WTC11 (cell line): ENCODE measurements at regions not wholly inside any gene's neighbourhood (a gene's known extent, or its start where the extent isn't known, plus 50 kb on each side); places are given as distances from the start of the nearest gene placed in this dataset. TPM values are rescaled to one million over a fixed set of nuclear protein-coding genes. Genes with fewer than 3 reads are reported as not detected.
"Not testable (repeated sequence)": the region's sequence is repeated elsewhere in the genome, so short reads cannot be mapped to it uniquely, and the experiment has no call there.

Source experiments
- ATAC-seq: fragments of 200-7000 bp; cut with Tn5 transposase; 2 replicates; pipeline ENCODE4 v1.10.0; 2021; ENCODE audit warnings: mild to moderate bottlenecking, moderate library complexity
- CTCF ChIA-PET: fragments of 300-600 bp; sonication (Branson Sonifier 250); formaldehyde crosslinking; loops from one replicate; lab custom pipeline; 2021; ENCODE audit warnings: antibody characterized with exemption; lab: Charles Lee
- POLR2A ChIA-PET: fragments of 350-600 bp; sonication (Branson Sonifier 250); formaldehyde crosslinking; loops from one replicate; lab custom pipeline; 2021; ENCODE audit warnings: antibody characterized with exemption; lab: Charles Lee
- DNase-seq: peaks from one replicate; pipeline ENCODE4 v3.0.0; 2021; ENCODE audit warnings: low spot score
- H3K27ac Mint-ChIP-seq: 2 replicates; pipeline ENCODE4 v1.8.0; 2021; ENCODE audit warnings: mixed read lengths
- H3K27me3 Mint-ChIP-seq: 2 replicates; pipeline ENCODE4 v1.8.0; 2021; ENCODE audit warnings: low read depth, mild to moderate bottlenecking, moderate library complexity, mixed read lengths
- H3K36me3 Mint-ChIP-seq: 2 replicates; pipeline ENCODE4 v1.8.0; 2021; ENCODE audit warnings: mixed read lengths
- H3K4me1 Mint-ChIP-seq: 2 replicates; pipeline ENCODE4 v1.8.0; 2022; ENCODE audit warnings: mixed read lengths
- H3K4me3 Mint-ChIP-seq: 2 replicates; pipeline ENCODE4 v1.8.0; 2021; ENCODE audit warnings: mild to moderate bottlenecking, moderate library complexity, mixed read lengths
- H3K9me3 Mint-ChIP-seq: 2 replicates; pipeline ENCODE4 v1.8.0; 2021; ENCODE audit warnings: mixed read lengths
- TCF7 ChIP-seq: sonication (generic); formaldehyde crosslinking; IDR thresholded peaks from 2 replicates; pipeline ENCODE4 v1.8.0; 2022; ENCODE audit warnings: mild to moderate bottlenecking, low read depth, missing genetic modification reagents, moderate library complexity
- ZNF232 ChIP-seq: sonication (generic); formaldehyde crosslinking; IDR thresholded peaks from 2 replicates; pipeline ENCODE4 v1.8.0; 2022; ENCODE audit warnings: mild to moderate bottlenecking, missing genetic modification reagents
- microRNA-seq: library from miRNA; unstranded; fragments of <30 nt; microRNA quantifications from one replicate; pipeline ENCODE4 v1.2.0, GENCODE V29; 2022; ENCODE audit warnings: borderline number of aligned reads
- TF ChIP-seq, protein P1 (sequence below): sonication (generic); formaldehyde crosslinking; IDR thresholded peaks from 2 replicates; pipeline ENCODE4 v1.8.0; 2022; ENCODE audit warnings: mild to moderate bottlenecking, missing genetic modification reagents

DNA sequence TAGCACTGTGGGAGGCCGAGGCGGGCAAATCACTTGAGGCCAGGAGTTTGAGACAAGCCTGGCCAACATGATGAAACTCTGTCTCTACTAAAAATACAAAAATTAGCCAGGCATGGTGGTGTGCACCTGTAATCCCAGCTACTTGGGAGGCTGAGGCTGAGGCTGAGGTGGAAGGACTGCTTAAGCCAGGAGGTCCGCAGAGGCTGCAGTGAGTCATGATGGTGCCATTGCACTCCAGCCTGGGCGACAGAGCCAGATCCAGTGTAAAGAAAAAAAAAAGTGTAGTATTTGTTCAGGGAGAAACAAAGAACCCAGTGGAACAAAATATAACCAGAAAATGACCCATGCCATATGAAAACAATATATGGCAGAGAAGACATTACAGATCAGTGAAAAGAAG is 57.4 kb upstream of the SMURF2 start:
- CTCF ChIA-PET, H3K4me3 Mint-ChIP-seq, H3K9me3 Mint-ChIP-seq, ATAC-seq, DNase-seq, POLR2A ChIA-PET, H3K4me1 Mint-ChIP-seq, H3K27me3 Mint-ChIP-seq, H3K36me3 Mint-ChIP-seq, H3K27ac Mint-ChIP-seq: not testable (repeated sequence)

DNA sequence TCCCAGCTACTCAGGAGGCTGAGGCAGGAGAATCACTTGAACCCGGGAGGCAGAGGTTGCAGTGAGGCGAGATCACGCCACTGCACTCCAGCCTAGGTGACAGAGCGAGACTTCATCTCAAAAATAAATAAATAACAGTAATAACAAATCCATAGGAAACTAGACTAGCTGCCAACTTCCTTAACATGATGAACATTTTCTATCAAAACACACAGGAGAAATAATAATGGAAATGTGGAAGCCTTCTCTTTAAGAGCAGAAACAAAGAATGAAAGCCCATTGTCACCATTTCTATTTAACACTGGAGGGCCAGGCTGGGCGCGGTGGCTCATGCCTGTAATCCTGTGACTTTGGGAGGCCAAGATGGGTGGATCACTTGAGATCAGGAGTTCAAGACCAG is 56.7 kb upstream of the SMURF2 start:
- H3K36me3 Mint-ChIP-seq, DNase-seq, H3K4me3 Mint-ChIP-seq, POLR2A ChIA-PET, H3K27ac Mint-ChIP-seq, H3K4me1 Mint-ChIP-seq, H3K27me3 Mint-ChIP-seq, CTCF ChIA-PET, H3K9me3 Mint-ChIP-seq, ATAC-seq: not testable (repeated sequence)

DNA sequence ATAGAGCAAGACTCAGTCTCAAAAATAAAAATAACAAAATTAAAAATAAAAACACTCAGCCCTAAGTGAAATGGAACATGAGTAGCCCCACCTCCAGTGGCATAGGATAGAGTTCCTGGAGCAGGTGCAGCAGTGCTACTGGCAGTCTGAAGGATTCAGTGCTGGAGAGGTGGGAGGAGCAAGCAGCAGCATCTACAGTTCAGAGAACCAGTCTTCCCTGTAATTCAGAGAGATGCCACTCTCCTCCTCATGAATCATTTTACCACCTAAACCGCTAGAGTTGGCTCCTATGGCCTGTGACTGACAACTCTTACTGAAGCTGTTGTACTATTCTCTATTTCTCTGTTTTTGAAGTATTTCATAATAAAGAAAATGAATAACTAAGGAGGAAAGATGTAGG is 56.0 kb upstream of the SMURF2 start:
- Mint-ChIP-seq H3K36me3 (0 out of 2 replicates have a peak, but pooled peaks cover 3% of the 10 kb centered on the region), H3K27me3 (no peaks in the 10 kb centered on the region; the same call in 1 of the 2 replicates), H3K4me1 (peaks cover 2% of the 10 kb centered on the region; the same call in 1 of the 2 replicates), H3K27ac (no peak overlapping the region), H3K4me3 (no peak overlapping the region), H3K9me3 (peaks cover 4% of the 10 kb centered on the region; the same call in 1 of the 2 replicates)
- POLR2A ChIA-PET: no interaction called here
- ATAC-seq: no peak
- no peak for TF ChIP-seq ZNF232 (CRISPR knock-in tag)
- TF ChIP-seq, protein P1, sequence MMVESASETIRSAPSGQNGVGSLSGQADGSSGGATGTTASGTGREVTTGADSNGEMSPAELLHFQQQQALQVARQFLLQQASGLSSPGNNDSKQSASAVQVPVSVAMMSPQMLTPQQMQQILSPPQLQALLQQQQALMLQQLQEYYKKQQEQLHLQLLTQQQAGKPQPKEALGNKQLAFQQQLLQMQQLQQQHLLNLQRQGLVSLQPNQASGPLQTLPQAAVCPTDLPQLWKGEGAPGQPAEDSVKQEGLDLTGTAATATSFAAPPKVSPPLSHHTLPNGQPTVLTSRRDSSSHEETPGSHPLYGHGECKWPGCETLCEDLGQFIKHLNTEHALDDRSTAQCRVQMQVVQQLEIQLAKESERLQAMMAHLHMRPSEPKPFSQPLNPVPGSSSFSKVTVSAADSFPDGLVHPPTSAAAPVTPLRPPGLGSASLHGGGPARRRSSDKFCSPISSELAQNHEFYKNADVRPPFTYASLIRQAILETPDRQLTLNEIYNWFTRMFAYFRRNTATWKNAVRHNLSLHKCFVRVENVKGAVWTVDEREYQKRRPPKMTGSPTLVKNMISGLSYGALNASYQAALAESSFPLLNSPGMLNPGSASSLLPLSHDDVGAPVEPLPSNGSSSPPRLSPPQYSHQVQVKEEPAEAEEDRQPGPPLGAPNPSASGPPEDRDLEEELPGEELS: no peak
- no peak for TF ChIP-seq TCF7
- CTCF ChIA-PET: interaction anchor here (0.6 kb wide), 1 partner anchor 19 kb away, joined by 3 read pairs; no protein-coding TSS in a partner anchor
- no peak for DNase-seq

DNA sequence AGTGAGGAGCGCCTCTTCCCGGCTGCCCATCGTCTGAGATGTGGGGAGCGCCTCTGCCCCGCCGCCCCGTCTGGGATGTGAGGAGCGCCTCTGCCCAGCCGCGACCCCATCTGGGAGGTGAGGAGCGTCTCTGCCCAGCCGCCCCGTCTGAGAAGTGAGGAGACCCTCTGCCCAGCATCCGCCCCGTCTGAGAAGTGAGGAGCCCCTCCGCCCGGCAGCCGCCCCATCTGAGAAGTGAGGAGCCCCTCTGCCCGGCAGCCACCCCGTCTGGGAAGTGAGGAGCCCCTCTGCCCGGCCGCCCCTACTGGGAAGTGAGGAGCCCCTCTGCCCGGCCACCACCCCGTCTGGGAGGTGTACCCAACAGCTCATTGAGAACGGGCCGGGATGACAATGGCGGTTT is 54.4 kb upstream of the SMURF2 start:
- CTCF ChIA-PET, DNase-seq, H3K9me3 Mint-ChIP-seq, H3K36me3 Mint-ChIP-seq, H3K4me1 Mint-ChIP-seq, H3K4me3 Mint-ChIP-seq, H3K27ac Mint-ChIP-seq, POLR2A ChIA-PET, H3K27me3 Mint-ChIP-seq, ATAC-seq: not testable (repeated sequence)

DNA sequence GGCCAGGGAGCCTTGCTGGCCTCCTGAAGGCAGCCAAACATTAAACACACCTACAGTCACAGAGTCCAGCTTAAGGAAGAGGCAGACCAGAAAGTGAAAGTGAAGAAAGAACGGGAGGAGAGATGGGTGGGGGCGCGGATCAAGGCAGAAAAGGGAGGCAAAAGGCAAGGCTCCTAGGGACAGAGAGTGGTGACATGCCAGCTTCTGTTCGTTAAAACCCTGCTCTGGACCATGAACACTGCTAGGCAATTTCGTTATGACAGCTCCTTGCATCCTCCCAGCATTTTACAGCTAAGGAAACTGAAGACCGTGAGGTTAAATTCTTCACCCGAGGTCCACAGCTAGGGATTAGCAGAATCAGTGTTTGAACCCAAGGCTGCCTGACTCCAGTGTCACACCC is 51.7 kb upstream of the SMURF2 start:
- H3K9me3 Mint-ChIP-seq, H3K4me3 Mint-ChIP-seq, DNase-seq, H3K27ac Mint-ChIP-seq, H3K4me1 Mint-ChIP-seq, H3K36me3 Mint-ChIP-seq, POLR2A ChIA-PET, CTCF ChIA-PET, H3K27me3 Mint-ChIP-seq, ATAC-seq: not testable (repeated sequence)

DNA sequence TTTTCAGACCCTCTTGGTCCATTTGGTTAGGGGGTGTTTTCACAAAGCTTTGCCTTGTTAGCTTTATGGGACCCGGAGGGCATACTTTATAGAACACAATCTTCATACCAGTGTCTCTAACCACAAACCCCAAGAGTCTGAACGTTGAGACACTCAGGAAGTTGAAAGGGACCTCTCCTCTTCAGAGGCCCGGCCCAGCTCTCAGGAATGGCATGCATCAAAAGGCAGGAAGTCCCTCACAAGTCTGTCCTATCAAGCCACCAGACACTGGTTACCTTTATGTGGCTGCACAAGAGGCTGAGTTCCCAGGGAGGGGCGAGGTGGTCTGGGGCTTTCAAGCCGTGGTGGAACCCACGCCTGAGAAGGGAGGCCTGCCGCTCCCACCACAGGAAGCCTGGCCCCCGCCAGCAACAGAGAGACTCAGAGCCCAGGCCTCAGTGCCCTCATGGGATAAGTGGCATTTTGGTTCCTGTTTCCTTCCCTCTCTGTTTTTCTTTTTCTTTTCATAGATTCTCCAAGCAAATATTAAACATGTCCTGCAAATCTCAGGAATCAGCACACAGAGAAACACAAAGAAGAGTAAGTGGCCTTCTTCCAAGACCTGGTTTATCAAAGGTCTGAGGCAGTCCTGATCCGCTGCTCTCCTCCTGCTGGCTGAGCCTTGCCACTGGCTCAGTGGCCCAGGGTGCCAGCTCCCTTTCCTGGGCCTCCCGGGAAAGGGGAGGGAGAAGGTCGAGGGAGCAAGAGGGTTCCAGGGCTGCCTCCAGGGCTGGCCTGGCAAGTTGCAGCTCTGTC is 50.6 kb upstream of the SMURF2 start:
- H3K4me1 Mint-ChIP-seq, H3K36me3 Mint-ChIP-seq, H3K27me3 Mint-ChIP-seq, POLR2A ChIA-PET, CTCF ChIA-PET, H3K9me3 Mint-ChIP-seq, H3K27ac Mint-ChIP-seq, H3K4me3 Mint-ChIP-seq: not testable (repeated sequence)
- DNase-seq (peak; percentile 16), ATAC-seq (peak; percentile 75)

Small RNA genes lying in the stretch of these regions (microRNA-seq; reads per million reads assigned to microRNA genes)
- not detected for gene MIR6080
